Neural crest cell (in vitro differentiated cells): ENCODE measurements at regions not wholly inside any gene's neighbourhood (a gene's known extent, or its start where the extent isn't known, plus 50 kb on each side); places are given as distances from the start of the nearest gene placed in this dataset.

ENCODE experiments used
- DNase-seq: peaks from one replicate; pipeline ENCODE4 v3.0.0; 2021; ENCODE audit warnings: low read depth, mixed read lengths, low spot score
- H3K27ac Mint-ChIP-seq: one replicate; pipeline ENCODE4 v1.8.0; 2021; ENCODE audit warnings: mild to moderate bottlenecking, mixed read lengths; ENCODE audit not compliant: unreplicated experiment
- H3K27me3 Mint-ChIP-seq: 2 replicates; pipeline ENCODE4 v1.8.0; 2021; ENCODE audit warnings: low read depth, mild to moderate bottlenecking, mixed read lengths
- H3K36me3 Mint-ChIP-seq: 2 replicates; pipeline ENCODE4 v1.8.0; 2021; ENCODE audit warnings: low read depth, mild to moderate bottlenecking, mixed read lengths
- H3K4me1 Mint-ChIP-seq: 2 replicates; pipeline ENCODE4 v1.8.0; 2021; ENCODE audit warnings: mixed read lengths
- H3K4me3 Mint-ChIP-seq: one replicate; pipeline ENCODE4 v1.8.0; 2021; ENCODE audit warnings: mild to moderate bottlenecking, mixed read lengths
- H3K9me3 Mint-ChIP-seq: 2 replicates; pipeline ENCODE4 v1.8.0; 2021; ENCODE audit warnings: mixed read lengths
- CTCF ChIP-seq: fragments of 200-600 bp; sonication (generic); conservative IDR thresholded peaks from 2 replicates; pipeline ENCODE4 v1.5.0; 2021; ENCODE audit warnings: antibody characterized with exemption, mild to moderate bottlenecking

DNA sequence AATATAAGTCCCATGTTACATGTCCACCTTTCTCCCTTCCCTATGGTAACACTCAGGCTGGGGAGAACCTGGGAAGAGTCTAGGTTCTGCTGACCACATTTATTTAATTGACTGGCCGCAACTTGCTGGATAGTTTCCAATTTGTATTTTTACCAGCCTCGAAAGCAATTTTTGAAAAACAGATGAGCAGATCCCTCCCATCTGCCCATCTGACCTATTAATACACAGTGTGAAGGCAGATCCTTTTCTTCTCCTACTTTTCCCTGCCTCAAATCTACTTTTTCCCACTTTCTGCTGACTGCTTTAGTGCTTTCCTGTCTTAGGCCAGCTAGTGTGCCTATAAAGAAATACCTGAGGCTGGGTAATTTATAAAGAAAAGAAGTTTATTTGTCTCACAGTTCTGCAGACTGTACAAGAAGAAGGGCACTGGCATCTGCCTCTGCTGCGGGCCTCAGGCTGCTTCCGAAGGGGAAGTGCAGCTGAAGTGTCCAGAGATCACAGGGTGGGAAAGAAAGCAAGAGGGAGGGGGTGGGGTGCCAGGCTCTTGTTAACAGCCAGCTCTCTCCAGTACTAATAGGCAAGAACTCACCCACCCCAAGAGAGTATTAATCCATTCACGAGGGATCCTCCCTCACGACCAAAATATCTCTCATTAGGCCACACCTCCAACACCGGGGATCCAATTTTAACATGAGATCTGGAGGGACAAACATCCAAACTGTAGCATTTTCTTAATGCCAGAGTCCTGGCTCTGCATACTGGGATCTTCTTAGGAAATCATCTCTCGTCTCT lies 336.0 kb upstream of the IGFBP3 start:
- H3K27me3 Mint-ChIP-seq = no peaks in the 10 kb centered on the region
- no peak for DNase-seq
- peaks cover 32% of the 10 kb centered on the region for H3K9me3 Mint-ChIP-seq
- no peak overlapping the region for H3K4me3 Mint-ChIP-seq
- no peaks in the 10 kb centered on the region for H3K4me1 Mint-ChIP-seq
- no peak overlapping the region for H3K27ac Mint-ChIP-seq
- no peak for TF ChIP-seq CTCF
- H3K36me3 Mint-ChIP-seq = peaks cover 23% of the 10 kb centered on the region

DNA sequence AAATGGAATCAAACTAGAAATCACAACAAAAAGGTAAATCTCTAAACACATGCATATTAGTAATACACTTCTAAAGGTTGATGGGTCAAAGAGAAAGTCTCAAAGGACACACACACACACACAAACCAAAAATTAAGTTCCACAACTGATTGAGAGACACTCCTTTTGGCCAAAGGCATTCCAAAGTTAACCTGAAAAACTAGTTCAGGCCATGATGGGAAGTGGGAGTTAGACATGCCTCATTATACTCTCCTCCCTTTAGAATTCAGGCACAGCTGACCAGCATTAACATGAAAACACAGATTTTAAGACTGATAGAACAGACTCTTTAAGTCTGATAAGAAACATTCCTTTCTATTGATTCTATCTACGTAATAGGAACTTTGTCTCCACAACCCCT lies 332.4 kb upstream of the IGFBP3 start:
- no peaks in the 10 kb centered on the region for H3K27me3 Mint-ChIP-seq
- peaks cover 16% of the 10 kb centered on the region for H3K9me3 Mint-ChIP-seq
- H3K4me3 Mint-ChIP-seq = no peak overlapping the region
- peaks cover 8% of the 10 kb centered on the region for H3K36me3 Mint-ChIP-seq
- no peak overlapping the region for H3K27ac Mint-ChIP-seq
- no peaks in the 10 kb centered on the region for H3K4me1 Mint-ChIP-seq
- DNase-seq = no peak
- no peak for TF ChIP-seq CTCF

DNA sequence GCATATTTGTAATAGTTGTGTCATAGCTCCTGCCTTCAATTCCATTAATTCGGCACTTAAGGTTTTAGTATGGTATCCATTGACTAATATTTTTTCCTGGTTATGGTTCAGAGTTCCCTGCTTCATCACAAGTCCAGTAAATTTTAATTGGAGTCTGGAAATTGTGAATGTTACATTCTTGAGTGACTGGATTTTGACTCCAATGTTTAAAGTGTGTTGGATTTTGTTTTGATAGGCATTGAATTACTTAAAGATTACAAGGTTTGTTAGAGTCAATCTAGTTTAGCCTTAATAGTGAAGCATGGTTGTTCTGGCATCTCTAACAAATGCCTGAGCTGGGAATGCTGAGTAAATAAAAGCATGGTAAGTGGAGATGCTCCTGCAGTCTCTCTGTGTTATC lies 326.6 kb upstream of the IGFBP3 start:
- H3K4me1 Mint-ChIP-seq = peaks cover 15% of the 10 kb centered on the region
- peaks cover 4% of the 10 kb centered on the region for H3K9me3 Mint-ChIP-seq
- H3K36me3 Mint-ChIP-seq = no peaks in the 10 kb centered on the region
- no peak overlapping the region for H3K4me3 Mint-ChIP-seq
- no peak for TF ChIP-seq CTCF
- no peak for DNase-seq
- no peaks in the 10 kb centered on the region for H3K27me3 Mint-ChIP-seq
- H3K27ac Mint-ChIP-seq = no peak overlapping the region

DNA sequence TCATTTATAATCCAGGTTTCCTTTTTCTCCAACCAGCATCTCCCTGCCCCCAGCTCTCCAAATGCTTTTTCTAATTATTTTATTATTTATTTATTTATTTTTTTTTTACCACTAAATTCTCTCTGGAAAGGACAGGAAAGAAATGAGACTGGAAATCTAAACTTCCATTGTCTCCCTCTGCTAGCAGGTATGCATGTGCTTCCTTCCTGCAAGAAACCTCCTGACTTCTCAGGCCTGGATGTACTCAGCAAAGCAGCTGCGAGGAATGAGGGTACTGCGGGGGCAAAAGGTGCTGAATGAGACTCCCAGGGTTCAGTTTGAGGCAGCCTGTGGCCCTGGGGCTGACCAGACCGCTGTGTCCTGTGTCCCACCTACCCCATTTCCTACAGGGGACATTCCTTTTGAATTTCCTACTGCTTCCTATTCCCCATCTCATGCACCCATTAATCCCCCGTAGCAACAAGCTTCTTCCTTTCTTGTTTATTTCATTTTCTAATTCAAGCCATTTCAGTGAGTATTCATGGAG lies 324.6 kb upstream of the IGFBP3 start:
- no peaks in the 10 kb centered on the region for H3K36me3 Mint-ChIP-seq
- no peak for TF ChIP-seq CTCF
- peaks cover 15% of the 10 kb centered on the region for H3K4me1 Mint-ChIP-seq
- H3K27me3 Mint-ChIP-seq = no peaks in the 10 kb centered on the region
- no peak overlapping the region for H3K27ac Mint-ChIP-seq
- H3K9me3 Mint-ChIP-seq = peaks cover 6% of the 10 kb centered on the region
- no peak for DNase-seq
- no peak overlapping the region for H3K4me3 Mint-ChIP-seq

DNA sequence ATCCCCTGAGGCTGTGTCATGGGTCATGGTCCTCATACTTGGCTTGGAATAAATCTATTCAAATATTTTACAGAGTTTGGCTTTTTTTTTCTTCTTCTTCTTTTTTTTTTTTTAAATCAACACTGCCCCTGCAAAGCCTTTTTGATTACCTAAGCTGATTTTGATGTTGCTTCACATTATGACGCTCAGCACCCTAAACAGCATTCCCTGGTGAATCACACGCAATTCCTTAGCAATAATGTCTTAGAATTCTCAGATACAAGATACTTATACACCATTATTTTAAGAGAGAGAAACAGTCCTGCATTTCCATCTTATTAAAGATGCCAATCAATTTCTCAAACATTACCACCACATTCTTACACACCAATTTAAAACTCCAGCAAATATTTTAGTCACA lies 323.7 kb upstream of the IGFBP3 start:
- H3K36me3 Mint-ChIP-seq = no peaks in the 10 kb centered on the region

More for the DNA sequence above, 323.7 kb upstream of the IGFBP3 start:
- no peak overlapping the region for H3K4me3 Mint-ChIP-seq
- peaks cover 6% of the 10 kb centered on the region for H3K9me3 Mint-ChIP-seq
- peaks cover 15% of the 10 kb centered on the region for H3K4me1 Mint-ChIP-seq
- no peak for TF ChIP-seq CTCF
- H3K27me3 Mint-ChIP-seq = no peaks in the 10 kb centered on the region
- no peak overlapping the region for H3K27ac Mint-ChIP-seq
- DNase-seq = no peak
